ENCODE measurements at regions not wholly inside any gene's neighbourhood (a gene's known extent, or its start where the extent isn't known, plus 50 kb on each side); places are given as distances from the start of the nearest gene placed in this dataset.
"Not testable (repeated sequence)": the region's sequence is repeated elsewhere in the genome, so short reads cannot be mapped to it uniquely, and the experiment has no call there.

DNA sequence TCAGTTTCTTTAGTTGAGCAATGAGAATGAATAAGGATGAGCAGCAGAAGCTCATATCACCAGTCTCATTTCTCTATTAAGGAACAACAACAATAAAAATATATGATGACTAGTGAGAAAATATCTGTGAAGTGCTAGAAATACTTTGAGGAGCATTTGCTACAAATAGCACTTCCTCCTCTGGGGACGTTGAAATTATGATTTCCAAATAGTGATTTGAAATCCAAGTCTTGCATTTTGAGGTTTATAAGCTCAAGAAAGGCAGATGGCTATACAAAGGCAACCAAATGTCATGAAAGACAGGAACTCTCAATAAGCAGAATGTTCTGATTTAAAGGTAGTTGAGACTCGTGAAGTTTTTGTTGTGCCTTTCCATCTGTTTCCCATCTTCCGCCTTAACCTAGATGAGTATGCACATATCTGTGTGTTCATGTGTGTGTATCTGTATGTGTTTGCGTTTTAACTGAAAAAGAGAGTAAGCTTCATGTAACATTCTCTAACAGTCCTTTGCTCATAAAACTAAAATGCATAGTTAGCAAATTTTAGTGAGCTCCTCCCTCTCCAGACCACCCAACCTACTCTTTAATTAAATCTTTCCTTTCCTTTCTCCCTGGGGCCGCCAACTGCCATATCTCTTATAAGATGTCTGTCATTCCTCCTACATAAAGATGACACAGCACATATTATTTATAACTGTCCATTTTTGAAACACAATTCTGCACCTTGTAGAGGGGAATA is 222.6 kb upstream of the RASGEF1B start:
- DNase-seq (ENCODE audit: extremely low read depth, low read depth, low spot score) = no peak

DNA sequence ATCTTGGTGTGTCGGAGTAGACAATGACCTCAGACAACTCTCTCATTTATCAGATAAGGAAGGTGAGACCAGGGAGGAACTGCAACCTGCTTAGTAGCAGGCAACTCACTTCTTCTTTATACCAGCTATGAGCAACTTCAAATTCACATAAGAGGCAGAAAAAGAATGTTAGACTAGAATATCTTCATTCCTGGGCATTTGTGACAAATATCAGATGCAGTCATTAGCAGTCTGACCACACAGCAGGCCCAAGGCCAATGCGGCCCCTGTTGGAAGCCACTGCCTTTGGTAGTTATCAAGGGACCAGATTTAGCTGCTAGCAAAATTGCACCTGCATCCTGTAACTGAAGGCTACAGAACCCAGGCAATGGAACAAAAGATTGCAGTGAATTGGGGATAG is 219.2 kb upstream of the RASGEF1B start:
- no peak for DNase-seq (ENCODE audit: extremely low read depth, low read depth, low spot score)

DNA sequence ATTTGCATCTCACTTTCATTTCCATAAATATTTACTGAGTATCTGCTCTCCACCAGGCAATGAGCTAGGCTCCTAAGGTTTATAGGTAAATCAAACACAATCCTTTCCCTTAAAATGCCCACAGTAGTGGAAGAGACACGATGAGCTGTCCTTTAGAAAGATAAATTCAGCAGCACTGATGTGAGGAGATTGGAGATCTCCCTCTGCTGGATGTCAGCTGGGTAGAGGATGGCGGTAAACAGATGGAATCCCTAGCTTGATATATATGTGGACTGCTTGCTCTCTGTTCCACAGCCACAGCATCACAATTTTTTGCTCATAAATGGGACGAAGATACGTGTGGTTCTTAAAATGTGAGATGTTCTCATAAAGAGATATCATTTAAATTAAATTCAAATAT is 216.4 kb upstream of the RASGEF1B start:
- DNase-seq (ENCODE audit: extremely low read depth, low read depth, low spot score) = no peak

DNA sequence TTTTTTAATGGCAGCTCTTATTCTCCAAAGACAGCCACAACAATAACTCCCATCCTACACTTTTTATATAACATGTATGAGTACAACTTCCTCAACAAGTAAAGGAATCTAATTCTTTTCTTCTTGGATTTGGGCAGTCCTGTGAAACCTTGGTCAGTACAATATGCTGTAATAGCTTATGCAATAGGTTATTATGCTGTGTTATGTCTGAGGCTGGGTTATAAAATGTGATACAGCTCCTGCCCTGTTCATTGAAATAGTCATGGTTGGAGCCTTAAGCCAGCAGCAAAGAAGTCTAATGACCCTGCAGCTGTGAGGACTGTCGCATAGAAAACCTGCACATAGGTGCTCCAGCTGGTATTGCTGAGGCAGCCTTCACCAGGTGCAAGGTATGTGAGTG is 215.8 kb upstream of the RASGEF1B start:
- DNase-seq (ENCODE audit: extremely low read depth, low read depth, low spot score) = no peak

DNA sequence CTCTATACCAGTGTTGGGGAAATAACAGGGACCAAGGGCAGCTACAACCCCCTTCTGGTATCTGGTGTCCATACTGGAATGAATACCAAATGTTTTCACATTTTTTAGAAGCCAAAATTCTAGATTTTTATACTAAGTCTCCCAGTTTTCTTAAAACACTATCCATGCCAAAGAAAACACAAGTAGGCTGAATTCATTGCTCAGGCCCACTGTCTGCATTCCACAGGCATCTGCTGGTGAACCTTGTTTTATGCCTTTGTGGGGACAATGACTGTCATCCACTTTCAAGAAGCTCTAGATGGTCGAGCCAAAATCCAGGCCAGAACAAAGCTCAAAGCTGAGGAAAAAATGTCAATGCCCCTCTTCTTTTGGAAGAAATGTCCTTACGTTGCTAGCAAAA is 213.4 kb upstream of the RASGEF1B start:
- DNase-seq (ENCODE audit: extremely low read depth, low read depth, low spot score) = no peak

DNA sequence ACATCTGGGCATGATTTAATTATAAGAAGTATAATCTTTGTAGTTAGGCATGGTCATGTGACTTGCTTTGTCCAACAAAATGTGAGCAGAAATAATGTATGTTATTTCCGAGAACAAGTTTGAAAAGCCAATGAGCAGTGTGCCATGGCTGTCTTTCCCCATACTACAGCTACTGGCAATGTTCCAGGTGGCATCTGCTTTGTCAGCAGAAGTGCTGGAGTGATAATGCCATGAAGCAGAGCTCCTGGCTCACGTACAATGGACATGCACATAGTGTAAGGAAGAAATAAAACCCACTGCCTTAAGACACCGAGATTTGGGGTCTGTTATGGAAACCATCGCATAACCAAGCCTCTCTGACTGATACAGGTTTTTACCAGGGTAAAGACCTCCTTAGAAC is 212.6 kb upstream of the RASGEF1B start:
- DNase-seq (ENCODE audit: extremely low read depth, low read depth, low spot score) = no peak

DNA sequence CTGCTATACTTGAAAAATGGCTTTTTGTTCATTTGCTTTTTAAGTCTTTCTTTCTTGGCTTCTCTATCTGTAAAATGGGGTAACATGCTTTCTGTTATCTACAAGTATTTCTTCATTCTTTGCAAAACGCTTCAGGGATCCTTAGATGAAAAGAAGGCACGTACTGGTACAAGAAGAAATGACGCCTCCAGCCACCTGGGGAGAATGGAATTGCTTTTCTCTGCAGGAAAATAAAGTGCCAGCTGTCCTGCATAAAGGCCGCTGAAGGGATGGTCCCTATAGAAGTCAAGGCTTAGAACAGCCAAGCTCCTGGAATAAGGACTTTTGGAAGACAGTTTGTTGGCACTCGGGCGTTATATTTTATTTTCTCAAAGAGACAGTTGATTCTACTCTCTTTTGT is 210.8 kb upstream of the RASGEF1B start:
- DNase-seq (ENCODE audit: extremely low read depth, low read depth, low spot score) = no peak

DNA sequence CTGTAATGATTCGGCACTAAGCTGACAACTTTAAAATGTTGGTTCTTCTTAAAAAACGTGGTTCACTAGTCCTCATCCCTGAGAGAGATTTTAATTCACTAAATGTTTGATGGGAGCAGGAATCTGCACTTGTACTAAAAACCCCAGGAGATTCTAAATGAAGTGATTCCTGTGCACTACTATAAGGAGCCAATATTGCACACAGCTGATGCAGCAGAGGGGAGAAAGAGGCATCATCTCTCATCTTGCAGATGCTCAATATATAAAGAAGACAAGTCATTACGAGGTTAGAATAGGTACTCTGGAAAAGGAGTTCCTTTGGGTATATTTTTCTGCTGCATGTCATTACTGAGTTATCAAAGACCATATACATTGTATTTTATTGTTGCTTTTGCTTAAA is 207.6 kb upstream of the RASGEF1B start:
- no peak for DNase-seq (ENCODE audit: extremely low read depth, low read depth, low spot score)

DNA sequence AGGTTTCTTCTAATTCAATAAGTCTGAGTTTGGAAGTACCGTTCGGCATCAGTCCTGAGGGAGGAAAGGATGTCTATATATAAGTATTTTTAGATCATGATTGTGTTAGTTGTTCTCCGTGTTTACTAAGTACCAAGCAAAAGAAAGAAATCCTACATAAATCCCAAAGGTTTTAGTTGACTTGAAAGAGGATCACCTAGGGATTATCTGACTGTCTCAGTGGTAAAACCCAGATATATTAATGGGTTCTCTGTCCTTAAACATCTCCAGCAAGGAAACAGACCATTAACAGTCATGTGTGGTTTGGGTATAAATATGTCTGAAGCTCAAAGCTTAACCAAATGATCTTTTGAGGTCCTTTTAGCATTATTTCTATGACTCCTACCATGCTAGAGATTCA is 207.1 kb upstream of the RASGEF1B start:
- no peak for DNase-seq (ENCODE audit: extremely low read depth, low read depth, low spot score)

DNA sequence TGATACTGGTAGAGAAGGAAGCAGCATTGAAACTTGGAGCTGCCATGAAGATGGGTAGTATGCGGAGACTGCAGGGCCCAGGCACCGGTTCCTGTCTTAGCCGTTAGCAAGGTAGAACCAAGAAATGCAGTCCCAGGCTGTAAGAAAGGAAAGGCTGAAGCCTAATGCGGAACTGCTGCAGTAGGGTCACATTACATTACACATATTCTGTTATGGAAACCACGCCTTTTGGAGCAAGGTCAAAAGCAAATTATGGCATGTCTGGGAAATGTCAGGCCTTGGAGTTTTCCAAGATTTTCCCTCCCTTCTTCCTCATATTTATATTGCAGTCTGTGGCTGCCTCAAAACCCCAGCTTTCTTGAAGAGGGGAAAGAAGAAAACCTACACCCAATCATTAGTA is 204.8 kb upstream of the RASGEF1B start:
- DNase-seq (ENCODE audit: extremely low read depth, low read depth, low spot score) = no peak

DNA sequence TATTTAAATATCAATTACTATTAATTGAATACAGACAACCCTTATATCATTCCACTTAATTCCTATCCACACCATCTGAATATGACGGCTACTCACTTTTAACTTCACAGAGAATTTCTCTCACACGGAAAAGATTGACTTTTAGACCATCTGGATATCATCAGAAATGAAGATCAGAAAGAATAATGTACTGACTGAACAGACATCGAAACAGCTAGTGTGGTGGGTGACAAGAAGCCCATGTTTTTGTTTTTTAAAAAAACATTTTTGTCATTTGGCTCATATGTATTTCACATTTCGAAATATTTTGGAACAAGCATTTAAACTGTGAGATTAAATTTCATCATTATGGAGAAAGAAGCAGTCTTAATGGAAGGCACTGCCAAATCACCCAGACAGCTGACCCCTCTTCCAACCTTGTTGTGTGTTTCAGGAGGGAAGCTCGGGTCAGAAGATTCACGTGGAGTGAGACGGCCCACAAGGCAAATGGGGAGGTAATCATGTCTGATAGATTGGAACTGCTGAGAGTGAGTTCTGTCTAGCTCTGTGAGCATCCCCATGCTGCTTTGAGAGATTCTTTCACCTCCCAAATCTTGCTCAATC is 204.2 kb upstream of the RASGEF1B start:
- no peak for DNase-seq (ENCODE audit: extremely low read depth, low read depth, low spot score)

DNA sequence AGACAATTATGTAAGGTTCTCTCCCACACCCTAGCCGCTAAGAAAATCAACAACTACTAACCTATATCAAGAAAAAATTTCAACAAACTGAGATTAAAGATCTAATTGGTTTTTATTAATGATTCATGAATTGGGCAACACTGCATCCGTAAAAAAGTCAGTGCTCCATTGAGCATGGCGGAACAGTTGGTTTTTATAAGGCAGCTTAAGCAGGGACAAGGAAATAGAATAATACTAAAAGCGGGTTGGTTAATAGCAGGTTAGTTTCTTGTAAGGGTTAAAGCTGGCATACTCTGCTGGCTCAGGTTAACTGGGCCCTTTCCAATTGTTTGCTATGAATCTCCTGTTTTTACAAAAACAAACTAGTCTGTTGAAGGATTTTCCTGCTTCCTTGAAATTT is 202.3 kb upstream of the RASGEF1B start:
- DNase-seq (ENCODE audit: extremely low read depth, low read depth, low spot score) = no peak

DNA sequence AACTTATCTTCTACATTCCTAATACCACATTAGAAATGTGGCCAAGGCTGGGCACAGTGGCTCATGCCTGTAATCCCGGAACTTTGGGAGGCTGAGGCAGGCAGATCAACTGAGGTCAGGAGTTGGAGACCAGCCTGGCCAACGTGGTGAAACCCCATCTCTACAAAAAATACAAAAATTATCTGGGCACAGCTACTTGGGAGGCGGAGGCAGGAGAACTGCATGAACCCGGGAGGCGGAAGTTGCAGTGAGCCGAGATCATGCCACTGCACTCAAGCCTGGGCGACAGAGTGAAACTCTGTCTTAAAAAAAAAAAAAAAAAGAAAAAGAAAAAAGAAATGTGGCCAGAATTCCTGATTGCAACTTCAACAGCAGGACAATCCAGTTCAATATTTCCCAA is 196.6 kb upstream of the RASGEF1B start:
- DNase-seq (ENCODE audit: extremely low read depth, low read depth, low spot score) = not testable (repeated sequence)

DNA sequence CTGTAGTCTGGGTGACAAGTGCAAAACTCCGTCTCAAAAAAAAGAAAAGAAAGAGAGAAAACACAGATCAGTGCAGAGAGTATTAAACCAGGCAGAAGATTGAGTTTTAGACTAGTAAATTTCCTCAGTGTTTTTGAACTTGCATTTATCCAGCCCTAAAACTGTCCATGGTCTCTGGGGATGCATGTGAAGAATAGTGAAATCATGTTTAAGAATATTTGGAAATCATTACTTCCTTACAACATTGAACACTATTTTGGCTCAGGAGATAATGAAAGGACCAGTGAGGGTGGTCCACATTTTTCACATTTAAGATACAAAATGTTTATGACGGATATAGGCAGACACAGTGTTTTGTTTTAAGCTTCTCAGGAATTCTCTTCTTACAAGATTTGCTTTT is 195.8 kb upstream of the RASGEF1B start:
- no peak for DNase-seq (ENCODE audit: extremely low read depth, low read depth, low spot score)

DNA sequence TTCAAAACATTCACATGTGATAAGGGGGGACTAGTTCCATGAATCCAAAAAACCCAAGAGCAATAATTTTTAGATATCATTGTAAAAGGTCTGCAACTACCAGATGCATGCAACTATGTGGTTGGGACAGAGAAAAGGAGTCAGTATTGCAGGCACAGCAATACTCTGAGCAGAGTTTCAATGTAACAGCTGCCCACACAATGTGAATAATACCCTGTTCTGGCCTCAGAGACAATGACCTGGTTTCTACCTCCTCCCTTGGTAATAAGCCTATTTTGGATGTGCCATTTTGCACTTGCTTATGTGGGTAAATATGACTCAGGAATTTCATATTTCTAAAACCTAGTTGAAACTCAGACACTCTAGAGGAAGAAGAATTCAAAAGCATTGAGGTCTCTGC is 194.8 kb upstream of the RASGEF1B start:
- no peak for DNase-seq (ENCODE audit: extremely low read depth, low read depth, low spot score)

DNA sequence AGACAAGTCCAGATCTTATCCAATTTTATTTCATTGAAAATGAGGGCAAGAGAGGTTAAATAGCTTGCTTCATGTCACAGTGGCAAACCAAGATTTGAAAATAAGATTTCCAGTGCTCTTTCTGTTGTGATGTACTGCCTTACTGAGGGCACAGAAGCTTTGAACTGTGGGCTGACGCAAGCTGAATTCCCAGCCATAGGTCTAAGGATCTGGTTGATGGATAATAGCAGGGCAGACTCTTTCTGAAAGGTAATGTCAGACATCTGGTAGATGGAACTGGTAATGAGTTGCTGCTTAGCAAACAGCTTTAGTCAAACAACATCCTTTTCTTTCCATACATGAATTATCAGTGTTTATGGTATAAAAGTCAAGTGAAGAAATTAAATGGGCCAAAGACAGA is 193.9 kb upstream of the RASGEF1B start:
- DNase-seq (ENCODE audit: extremely low read depth, low read depth, low spot score) = no peak

DNA sequence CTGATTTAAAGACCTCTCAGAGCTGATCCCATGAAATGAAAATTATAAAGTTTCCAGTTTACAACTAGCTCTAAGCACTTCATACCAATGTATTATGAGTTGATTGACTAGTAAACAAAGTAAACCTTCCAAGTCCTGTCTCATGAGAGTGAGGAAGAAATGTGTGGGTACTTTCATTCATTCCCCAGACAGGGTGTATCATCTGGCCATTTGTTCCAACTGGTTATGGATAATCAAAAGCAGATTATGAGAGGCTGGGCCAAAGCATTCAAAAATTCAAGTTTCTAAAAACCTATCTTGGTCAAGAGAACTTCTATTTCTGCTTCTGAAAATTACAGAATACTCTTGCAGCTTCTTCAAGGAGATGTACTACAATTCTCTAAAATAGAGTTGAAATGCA is 193.3 kb upstream of the RASGEF1B start:
- DNase-seq (ENCODE audit: extremely low read depth, low read depth, low spot score) = no peak

DNA sequence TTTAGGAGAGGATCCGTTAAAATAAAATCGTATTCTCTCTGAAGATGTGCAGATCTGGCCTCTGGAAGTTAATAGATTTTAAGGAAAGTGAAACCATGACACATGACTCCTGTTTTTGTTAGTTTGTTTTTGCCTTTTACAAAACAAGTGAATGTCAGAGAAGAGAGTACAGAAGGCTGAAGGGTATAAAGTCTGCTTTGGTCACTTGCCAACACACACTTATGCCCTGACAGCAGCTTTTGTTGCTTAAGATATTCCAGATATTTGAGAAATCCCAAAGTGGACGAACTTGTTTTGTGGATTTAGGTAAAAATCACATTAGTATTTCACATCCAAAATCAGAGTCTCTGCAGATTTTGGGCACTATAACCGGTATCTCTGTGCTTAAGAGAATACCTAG is 192.4 kb upstream of the RASGEF1B start:
- DNase-seq (ENCODE audit: extremely low read depth, low read depth, low spot score) = no peak

DNA sequence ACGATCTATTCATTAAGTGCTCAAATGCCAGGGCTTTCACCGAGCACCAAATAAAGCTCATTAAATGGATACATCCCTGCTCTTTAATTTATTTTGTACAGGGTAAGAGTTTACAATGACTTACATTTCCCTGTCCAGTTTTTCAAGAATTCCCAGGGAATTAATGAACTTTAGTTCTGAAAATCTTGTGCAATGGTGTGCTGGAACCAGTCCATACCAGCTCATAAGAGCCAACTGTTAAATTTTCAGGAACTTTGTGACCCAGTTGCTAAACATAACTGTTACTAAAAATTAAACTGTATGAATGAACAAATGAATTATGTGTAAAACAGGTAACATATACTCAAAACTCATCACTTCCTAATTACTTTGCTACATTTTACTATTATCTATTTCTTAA is 191.7 kb upstream of the RASGEF1B start:
- no peak for DNase-seq (ENCODE audit: extremely low read depth, low read depth, low spot score)

DNA sequence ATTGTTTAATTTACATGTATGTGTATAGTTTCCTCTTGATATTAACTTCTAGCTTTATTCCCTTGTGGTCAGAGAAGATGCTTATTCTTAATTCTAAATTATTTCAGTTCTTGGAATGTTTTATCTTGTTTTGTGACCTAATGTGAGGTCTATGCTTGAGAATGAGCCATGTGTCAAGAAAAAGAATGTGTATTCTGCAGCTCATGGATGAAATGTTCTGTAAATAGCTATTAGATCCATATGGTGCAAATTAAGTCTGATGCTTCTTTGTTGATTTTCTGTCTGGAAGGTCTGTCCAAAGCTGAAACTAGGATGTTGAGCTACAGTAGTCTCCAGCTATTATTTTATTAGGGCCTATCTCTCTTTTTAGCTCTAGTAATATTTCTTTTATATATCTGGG is 187.3 kb upstream of the RASGEF1B start:
- DNase-seq (ENCODE audit: extremely low read depth, low read depth, low spot score) = no peak

DNA sequence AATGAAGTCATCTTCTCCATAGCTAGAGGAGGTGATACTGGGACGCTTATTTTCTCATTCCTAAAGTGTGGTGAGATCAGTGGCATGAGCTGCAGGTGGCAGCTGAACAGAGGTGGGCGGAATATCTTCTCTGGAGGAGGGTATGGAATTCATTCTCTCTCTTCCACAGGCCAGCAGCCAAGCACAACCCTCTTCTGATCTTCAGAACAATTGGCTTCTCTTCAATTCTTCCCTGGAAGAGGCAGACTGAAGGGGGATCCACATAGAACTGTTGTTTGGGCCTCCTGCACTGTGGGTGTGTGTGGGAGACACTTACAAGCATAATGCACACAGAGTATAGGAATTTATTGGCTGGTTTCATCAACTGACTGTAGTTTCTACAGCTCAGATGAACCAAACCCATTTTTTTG is 180.4 kb upstream of the RASGEF1B start:
- no peak for DNase-seq (ENCODE audit: extremely low read depth, low read depth, low spot score)

DNA sequence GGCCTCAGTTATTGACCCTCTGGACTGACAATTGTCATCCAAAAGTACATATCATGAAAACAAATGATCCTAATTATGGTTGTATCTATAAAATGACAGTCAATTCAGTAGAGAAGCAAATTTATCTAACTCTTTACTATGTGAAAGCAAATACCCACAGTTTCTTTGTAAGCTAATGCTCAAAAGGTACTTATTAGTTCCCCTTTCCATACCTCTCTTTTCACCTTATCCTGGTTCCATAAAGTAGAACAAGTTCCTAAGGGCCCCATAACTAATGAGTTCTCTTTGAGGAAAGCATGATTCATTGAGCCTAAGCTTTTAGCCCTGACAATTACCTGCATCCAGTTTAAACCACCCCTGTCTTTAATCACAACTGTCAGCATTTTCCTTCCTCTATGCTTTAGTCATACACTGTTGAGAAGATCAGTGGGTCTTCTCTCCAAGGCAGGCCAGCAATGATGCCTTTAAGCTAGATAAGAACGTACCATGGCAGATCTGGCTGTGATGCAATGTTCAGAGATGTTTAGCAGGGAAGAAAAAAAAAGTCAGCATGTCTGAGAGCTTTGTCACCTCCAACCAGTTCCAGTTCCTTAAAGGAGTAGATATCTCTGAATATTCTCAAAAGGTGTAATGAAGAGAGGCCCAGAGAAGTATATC is 179.7 kb upstream of the RASGEF1B start:
- no peak for DNase-seq (ENCODE audit: extremely low read depth, low read depth, low spot score)

All from glomerular endothelial cell (primary cell).